HG03460 (cell line): ENCODE measurements at regions not wholly inside any gene's neighbourhood (a gene's known extent, or its start where the extent isn't known, plus 50 kb on each side); places are given as distances from the start of the nearest gene placed in this dataset.
"Not testable (repeated sequence)": the region's sequence is repeated elsewhere in the genome, so short reads cannot be mapped to it uniquely, and the experiment has no call there.

Experiments used
- ATAC-seq: cut with Tn5 transposase; IDR thresholded peaks from one replicate; pipeline ENCODE4 v1.9.1; 2021; ENCODE audit not compliant: unreplicated experiment

DNA sequence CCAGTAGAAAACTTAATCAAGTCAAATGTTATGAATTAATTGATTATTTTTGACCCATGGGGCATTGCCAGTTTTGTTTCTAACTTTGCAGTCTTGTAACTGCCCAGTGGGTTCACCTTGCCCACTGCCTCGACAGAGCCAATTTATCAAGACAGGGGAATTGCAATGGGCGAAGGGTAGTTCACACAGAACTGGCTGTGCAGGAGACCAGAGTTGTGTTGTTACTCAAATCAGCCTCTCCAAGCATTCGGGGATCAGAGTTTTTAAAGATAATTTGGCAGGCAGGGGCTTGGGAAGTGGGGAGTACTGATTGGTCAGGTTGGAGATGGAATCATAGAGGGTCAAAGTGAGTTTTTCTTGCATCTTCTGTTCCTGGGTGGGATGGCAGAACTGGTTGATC, 168.5 kb upstream of the COPS8 start:
- ATAC-seq: no peak

DNA sequence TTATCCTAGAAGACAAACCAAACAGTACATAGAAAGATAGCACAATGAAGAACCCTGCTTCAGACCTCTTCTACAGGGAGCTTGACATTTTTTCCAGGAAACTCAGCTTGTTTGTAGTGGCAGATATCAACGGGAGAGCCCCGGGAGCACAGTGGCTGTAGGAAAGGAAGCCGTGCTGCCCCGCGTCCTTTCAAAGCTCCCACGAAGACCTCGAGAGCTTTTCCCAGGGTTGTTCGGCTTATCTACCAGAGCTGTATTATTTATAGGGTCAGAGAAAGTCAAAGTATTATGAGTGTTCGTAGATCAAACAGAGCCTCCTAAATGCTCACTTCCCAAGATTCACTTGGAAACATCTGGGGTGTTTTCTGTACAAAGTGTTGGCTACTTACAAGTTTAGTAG, 167.1 kb upstream of the COPS8 start:
- ATAC-seq: no peak

DNA sequence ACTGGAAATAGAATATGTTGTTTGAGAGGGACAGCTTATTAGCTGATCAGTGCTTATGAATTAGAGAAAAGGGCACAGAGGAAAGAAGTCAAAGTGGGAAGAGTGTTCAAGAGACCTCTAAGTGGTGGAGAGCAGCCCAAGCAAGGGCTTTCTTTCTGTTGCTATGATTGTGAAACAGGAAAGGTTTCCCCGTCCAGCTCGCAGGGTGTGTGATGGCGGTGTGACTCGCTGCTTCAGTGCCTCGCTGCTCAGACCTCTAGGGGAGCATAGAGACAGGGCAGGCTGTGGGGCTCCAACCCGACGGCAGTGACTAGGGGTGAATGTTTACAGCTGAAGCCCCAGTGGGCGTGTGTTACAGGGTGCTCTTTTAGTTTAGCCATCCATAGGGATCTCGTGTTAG, 166.5 kb upstream of the COPS8 start:
- ATAC-seq: no peak

DNA sequence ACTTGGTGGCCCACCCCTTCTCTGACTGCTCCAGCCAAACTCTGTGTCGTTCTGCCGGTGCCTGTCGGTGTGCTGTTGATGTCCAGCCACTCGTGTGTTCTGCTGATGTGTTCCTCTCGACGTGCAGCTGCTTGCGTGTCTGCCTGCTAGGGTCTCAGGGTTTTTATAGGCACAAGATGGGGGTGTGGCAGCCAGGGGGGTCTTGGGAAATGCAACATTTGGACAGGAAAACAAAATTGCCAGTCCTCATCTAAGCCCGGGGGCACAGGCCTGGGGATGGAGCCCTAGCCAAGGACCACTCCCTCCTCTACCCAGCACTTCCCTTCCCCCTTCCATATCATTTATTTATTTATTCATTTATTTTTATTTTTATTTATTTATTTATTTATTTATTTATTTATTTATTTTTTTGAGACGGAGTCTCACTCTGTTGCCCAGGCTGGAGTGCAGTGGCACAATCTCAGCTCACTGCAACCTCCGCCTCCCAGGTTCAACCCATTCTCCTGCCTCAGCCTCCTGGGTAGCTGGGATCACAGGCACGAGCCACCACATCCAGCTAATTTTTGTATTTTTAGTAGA, 165.8 kb upstream of the COPS8 start:
- ATAC-seq: not testable (repeated sequence)

DNA sequence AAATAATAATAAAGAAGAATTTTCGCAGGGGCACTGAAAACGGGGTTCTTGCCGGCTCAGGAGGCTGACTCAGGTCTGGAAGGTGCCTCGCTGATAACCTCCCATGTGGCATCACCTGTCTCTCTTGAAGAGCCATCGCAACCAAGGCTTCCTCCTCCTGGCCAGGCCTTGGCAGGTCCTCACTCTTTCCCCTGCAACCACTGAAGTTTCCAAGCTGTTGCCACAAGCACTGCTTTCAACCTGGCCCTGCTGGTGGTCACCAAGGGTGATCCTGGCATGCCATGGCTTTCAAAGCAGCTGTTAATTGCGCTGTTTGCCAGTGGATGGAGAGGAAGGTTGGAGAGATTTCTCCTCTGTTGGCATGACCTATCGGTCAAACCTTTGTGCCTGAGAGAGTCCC, 163.6 kb upstream of the COPS8 start:
- no peak for ATAC-seq

DNA sequence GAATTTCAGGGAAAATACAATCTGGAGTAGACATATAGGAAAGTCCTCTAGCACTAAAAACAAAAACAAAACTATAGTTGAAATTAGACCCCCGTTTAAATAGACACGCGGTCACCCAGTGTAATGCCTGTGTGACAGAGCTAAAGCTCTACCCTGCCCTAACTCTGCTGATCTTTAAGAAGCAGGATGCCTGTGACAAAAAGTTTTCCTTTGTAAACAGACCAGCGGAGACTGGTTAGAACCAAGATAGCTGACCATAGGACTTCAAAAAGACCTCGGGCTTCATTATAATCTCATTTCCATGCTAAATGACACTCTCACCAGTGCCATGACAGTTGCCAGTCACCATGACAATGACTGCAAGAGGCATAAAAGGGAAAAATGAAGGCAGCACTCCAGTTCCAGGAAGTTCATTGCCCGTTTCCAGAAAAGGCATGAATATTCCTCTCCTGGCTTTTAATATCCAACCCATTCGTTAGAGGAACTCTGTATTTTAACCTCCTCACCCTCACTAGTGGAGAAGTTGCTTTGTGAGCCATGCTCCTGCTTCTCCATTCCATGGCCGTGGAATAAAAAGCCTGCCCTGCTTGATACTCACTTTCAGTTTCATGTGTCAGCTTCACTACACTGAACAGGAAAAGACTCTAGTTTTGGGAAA, 157.2 kb upstream of the COPS8 start:
- no peak for ATAC-seq

DNA sequence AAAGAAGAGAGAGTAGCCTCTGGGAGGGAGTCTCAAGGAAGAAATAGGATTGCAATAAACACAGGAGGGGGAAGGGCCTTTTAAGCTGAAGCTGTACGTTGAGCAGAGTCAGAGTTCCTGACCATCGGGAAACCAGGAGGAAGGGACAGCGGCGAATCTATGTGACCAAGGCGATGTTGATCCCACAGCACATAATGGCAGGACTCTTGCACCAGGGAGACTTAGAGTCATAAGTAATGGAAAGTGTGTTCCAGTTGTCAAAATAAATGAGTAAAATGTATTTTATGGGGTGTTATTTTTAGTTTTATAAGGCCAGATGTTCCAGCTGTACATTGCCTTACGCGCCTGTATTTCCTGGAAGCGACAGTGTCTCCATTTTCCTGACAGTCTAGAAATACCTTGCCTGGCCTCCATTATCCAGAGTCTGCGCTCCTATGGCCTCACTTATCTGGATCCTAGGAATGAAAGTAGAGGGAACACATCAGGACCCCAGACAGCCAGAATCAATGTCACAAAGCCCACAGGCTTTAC, 152.8 kb upstream of the COPS8 start:
- no peak for ATAC-seq

DNA sequence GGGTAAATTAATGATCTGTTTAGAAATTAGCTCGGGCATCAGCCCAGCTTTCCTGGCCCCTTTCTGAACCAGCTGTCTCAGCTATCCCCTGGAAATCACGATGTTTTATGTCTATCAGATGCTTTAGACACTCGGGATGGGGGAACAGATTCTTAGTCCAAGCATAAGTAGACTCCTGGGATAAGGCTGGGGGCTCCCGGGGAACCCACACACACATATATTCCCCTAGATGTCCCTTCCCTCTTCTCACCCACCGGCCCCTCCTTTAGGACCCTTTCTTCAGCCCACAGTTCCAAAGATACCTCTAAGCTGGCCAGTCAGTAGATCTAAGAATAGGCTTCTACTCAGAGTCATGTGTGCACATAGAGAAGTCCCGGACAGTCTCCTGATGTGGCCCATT, 151.5 kb upstream of the COPS8 start:
- no peak for ATAC-seq

DNA sequence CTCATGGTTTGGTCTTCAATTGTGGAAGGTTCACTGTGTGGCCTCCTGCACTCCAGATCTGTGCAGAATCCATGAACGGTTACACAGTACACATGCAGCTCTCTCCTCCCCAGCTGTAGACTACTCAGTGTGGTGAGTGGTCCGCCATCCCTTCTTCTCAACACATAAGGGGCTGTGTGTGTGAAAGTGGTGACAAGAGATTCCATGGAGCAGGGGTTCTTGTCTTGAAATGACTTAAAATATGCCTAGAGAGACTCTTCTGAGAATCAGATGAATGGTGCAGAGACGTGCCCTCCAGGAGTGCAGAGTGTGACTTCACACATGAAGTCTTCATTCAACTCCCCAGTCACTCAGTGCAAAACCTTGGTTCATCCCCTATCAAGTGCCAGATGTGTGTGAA, 151.0 kb upstream of the COPS8 start:
- ATAC-seq: no peak

DNA sequence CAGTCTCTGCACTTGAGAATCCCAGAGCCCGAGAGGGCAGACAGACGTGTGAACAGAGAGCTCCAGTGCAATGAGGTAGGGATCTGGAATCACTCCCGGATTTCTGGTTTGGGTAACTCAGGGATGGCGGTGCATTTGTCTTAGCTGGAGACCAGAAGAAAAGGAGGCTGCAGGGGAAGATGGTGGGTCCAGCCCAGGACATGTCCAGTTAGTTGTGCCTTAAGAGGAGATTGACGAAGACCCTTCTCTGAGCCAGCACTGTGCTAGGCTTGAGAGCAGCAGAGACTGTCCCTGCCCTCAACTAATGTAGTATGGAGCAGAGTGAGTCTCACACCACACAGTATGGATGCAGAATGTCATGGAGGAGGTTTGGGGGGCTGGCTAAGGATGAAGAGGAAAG, 150.6 kb upstream of the COPS8 start:
- ATAC-seq: no peak

DNA sequence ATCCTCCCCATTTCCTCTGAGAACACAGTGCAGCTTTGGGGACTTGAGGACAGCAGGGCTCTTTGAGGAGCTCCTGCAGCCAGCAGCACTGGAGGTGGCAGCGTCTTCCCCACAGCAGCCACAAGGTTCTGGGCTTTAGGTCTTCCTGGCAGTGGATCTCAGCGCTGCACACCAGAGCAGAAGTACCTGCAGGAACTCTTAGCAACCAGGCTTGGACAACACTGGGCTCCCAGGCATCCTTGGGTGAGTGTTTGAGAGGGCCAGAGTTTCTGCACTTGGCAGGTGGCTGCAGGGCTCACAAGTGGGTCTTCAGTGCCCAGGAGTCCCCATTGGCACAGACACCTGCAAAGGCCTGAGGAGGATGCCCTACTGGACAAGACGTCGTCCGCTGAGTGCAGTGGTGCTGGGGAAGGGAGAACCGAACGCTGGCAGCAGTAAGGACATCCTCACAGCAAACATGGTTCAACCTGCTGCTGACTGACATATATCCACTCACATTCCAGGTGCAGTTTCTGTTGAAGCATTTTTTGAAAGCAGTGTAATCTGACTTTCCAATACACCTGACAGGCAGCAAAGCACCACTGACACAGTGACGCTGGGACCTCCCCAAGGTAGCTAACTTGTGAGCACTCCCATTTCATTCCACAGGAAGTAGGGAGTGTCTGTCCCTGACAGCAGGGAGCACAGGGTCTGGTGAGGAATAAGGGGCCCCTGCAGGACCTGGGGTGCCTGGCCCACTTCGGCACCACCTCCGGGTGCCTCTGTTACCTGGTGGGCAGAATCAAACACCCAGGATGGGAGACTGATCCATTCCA, 149.9 kb upstream of the COPS8 start:
- ATAC-seq: no peak

DNA sequence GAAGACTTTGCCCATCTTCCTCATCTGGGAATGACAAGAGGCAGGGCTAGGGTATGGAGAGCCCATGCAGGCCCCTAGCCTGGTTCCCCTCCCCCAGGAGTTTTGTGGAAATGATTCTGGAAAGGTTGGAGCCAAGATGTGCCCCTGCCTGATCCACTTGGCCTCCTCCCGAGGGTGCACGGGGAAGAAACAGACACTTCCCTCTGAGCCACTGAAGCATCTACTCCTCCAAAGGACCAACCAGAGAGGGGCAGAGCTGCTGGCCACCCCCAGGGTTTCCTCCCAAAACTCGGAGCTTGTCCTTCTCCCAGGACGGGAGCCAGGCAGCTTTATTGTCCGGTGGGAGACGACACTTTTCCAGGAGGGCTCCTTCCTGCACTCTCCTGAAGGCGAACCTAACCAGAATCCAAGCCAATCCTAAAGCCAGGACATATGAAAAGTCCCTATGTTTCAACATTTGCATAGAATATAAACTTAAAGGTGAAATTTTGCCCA, 149.2 kb upstream of the COPS8 start:
- no peak for ATAC-seq

DNA sequence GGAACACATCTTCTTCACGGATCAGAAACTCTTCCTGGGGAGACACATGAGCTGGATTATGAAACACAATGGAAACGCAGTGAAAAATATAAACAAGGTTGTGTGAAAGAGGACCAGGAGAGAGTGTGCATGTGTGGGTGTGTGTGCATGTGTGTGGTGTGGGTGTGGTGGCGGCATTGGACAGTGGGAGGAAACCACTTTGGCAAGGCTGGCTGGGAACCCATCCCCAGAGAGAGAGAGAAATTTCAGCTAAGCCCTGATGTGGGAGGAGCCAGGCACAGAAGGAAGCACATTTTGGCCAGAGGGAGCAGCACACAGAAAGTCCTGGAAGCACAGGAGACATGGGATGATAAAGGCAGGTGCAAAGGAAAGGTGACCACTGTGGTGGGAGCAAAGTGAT, 147.6 kb upstream of the COPS8 start:
- ATAC-seq: no peak

DNA sequence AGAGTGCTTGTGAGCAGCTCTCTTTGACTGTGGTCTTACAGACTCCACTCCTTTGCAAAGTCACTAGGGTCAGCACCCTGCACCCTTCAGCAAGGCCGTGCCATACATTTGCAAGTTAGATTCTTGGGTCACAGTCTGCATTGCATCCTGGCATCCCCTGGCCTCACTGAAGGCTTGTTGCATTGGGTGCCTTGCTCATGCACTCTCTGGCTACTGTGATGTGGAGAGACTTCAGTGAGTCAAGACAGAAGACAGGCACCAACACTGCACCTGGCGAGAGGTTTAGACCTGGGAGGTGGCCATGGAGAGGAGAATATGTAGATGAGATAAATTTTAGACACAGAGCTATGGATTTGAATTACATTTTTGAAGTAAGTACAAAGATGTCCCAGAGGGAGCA, 146.4 kb upstream of the COPS8 start:
- ATAC-seq: no peak

DNA sequence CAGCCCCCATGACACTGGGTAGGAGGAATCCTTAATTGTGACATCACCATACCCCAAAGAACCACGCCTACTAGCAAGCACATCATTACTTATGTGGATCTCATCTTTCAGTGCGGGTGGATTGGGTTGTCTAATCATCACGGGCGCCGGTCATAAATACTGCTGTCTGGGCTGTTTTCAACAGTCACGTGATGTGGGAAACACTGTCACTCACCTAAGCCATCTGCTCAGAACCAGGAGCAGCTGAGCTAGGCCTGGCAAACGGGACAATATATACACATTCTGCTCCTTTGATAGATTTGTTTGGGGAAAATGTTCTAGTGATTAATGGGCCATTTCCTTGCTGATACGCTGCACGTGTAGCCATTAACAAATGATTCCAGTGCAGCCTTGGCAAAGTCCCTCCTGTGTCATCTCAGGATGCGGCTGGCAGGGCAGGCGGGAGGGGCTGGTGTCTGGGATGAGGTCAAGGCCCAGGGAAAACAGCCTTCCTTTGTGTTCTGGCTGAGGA, 145.9 kb upstream of the COPS8 start:
- no peak for ATAC-seq

DNA sequence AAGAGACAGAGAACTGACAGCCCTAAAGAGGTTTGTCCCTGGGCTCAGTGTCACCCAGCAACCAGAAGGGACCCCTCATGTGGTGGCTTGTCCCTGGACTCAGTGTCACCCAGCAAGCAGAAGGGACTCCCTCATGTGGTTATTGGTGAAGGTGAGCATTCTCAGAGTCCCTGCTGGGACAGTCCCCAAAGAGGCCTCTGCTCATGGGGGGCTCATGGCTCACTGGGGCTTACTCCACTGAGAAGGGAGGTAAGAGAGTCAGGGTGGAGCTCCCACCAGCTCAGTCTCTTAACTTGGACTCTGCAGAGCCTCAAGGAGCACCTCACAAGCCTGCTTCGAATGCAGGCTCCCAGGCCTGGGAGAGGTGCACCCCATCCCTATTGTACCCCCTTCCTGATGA, 145.2 kb upstream of the COPS8 start:
- ATAC-seq: no peak

DNA sequence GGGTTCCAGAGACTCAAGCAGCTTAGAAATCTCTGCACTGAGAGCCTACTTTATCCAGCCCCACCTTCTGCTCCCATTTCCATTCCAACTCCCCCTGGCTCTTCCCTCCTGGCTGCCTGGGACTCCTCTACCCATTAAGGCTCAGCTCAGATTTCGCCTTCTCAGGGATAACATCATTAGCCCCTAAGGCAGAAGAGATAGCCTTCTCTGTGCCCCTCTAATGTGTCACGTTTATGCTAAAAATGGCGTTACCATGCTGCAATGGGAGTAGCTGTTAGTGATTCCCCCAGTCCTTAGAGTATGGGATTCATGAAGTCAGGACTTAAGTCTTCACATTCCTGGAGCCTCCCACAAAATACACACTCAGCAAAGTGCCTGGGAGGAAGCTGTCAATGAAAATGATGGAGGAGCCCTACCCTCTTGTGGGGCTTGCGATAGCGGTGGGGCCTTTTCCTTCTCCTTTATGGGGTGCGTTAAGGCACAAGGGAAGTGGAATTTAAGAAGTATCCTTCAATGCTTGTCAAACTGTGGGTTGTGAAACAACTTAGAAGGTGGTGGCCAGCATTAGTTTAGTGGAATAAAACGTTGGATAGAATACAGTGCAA, 144.7 kb upstream of the COPS8 start:
- ATAC-seq: no peak

DNA sequence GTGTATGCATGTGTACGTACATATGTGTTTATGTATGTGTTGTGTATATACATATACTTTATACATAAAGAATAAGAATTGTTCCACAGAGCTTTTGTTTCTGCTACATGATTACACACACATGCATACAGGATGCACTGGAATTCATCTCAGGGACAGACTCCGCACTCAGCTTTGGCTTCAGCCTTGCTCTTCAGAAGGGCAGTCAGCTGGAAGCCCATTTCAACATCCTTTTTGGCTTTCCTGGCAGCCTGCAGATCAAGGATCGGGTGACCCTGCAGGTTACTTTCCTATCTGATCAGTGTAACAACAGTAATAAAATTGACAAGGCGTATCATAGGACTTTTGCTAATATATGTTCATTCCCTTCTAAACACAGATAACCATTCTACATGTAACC, 144.1 kb upstream of the COPS8 start:
- no peak for ATAC-seq

DNA sequence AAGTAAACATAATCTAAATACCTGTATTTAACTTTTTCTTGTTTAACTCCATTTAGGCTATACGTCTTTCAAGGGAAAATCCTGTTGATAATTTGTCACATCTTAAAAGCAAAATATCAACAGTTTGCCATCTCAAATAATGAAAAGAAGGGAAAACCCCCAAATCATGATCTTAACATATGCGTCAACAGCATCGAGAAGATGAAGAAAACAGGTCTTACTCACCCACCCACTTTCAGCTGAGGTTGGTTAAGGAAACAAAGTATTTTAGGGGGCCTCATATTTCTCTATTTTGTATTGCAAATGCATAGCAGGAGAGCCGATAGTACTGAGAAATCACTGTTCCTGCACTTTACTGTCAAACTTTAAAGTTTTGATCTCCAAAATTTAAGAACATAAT, 143.1 kb upstream of the COPS8 start:
- ATAC-seq: no peak

DNA sequence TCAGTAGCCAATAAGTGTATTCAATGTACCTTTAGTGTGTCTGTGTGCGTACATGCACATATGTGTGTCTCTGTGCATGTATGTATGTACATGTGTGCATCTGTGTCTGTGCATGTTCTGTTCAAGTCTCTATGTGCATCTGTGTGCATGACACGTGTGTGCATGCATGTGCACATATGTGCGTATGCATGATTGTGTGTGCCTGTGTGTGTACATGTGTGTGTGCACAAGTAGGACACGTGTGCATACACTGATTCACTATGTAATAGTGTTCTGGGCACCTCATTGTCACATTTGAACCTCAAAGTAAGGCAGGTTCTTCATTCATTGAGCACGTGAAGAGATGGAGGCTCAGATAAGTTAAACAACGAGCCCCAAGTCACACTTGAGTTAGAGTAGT, 142.6 kb upstream of the COPS8 start:
- no peak for ATAC-seq

DNA sequence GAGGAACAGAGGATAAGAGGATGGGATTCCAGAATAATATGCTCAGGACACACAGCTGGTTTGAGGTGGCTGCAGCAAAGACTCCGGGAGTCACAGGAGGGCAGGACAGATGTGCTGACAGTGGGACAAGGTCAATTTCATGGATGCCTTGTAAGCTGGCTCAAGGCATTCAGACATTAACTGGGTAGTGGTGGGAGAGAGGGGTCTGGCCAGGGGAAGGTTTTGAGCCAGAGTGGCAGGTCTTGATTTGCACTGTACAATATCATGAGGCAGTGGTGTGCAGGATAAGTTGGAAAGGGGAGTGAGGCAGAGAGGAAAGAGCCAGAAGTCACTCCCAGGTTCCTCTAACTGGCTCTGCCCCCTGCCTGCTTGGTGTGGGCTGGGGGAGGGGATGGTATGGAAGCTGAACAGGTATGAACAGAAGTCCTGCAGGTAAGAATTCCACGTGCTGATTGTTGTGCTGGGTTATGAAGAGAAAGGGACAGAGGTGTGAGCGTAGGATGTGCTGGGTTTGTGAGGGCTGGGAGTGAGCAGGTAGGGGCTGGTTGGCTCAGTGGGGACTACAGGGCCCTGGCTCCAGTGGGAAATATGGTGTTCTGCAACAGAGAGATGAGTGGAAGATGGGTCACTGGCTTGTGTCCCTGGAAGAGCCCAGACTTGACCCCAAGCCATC, 141.7 kb upstream of the COPS8 start:
- ATAC-seq: no peak
